H9 (cell line): ENCODE measurements at regions not wholly inside any gene's neighbourhood (a gene's known extent, or its start where the extent isn't known, plus 50 kb on each side); places are given as distances from the start of the nearest gene placed in this dataset.
A peak's percentile ranks its signal among the peaks of the same experiment; 100 is the strongest.

ENCODE experiments used
- DNase-seq: peaks from one replicate; pipeline ENCODE4 v3.0.0-alpha.2; 2017
- H2AFZ ChIP-seq: one replicate; pipeline ENCODE4 v1.6.1; 2013; ENCODE audit warnings: mild to moderate bottlenecking, low read length, control low read depth, moderate library complexity
- H2AK5ac ChIP-seq: 2 replicates; pipeline ENCODE4 v1.6.1; 2013; ENCODE audit warnings: low read length, control low read depth, mixed read lengths; ENCODE audit not compliant: insufficient read length
- H2BK120ac ChIP-seq: one replicate; pipeline ENCODE4 v1.6.1; 2013; ENCODE audit warnings: low read depth, mild to moderate bottlenecking, low read length, control low read depth, inconsistent platforms; ENCODE audit not compliant: poor library complexity, severe bottlenecking
- H2BK12ac ChIP-seq: 2 replicates; pipeline ENCODE4 v1.6.1; 2013; ENCODE audit warnings: low read length, control low read depth, mixed read lengths, low read depth; ENCODE audit not compliant: insufficient read length
- H2BK15ac ChIP-seq: 2 replicates; pipeline ENCODE4 v1.6.1; 2013; ENCODE audit warnings: low read depth, low read length, control low read depth
- H2BK20ac ChIP-seq: one replicate; pipeline ENCODE4 v1.6.1; 2013; ENCODE audit warnings: low read depth, mild to moderate bottlenecking, low read length, control low read depth, inconsistent platforms; ENCODE audit not compliant: poor library complexity, severe bottlenecking
- H2BK5ac ChIP-seq: 2 replicates; pipeline ENCODE4 v1.6.1; 2013; ENCODE audit warnings: low read length, control low read depth, mixed read lengths; ENCODE audit not compliant: insufficient read length
- H3K14ac ChIP-seq: 2 replicates; pipeline ENCODE4 v1.6.1; 2013; ENCODE audit warnings: low read length, control low read depth; ENCODE audit not compliant: insufficient read depth
- H3K18ac ChIP-seq: 2 replicates; pipeline ENCODE4 v1.6.1; 2013; ENCODE audit warnings: low read depth, mild to moderate bottlenecking, mixed read lengths, low read length, control low read depth; ENCODE audit not compliant: insufficient read length
- H3K23ac ChIP-seq: 2 replicates; pipeline ENCODE4 v1.6.1; 2013; ENCODE audit warnings: low read length, control low read depth, mixed read lengths, low read depth; ENCODE audit not compliant: insufficient read length
- H3K23me2 ChIP-seq: 2 replicates; pipeline ENCODE4 v1.6.1; 2013; ENCODE audit warnings: low read depth, mild to moderate bottlenecking, mixed read lengths, low read length, control low read depth; ENCODE audit not compliant: insufficient read length, poor library complexity, severe bottlenecking
- H3K27ac ChIP-seq: 2 replicates; pipeline ENCODE4 v1.5.1; 2013; ENCODE audit warnings: low read length, control low read depth, mixed read lengths, low read depth; ENCODE audit not compliant: insufficient read length
- H3K27me3 ChIP-seq: 2 replicates; pipeline ENCODE4 v1.6.1; 2013; ENCODE audit warnings: low read length, control low read depth, inconsistent platforms; ENCODE audit not compliant: insufficient read depth
- H3K4ac ChIP-seq: 2 replicates; pipeline ENCODE4 v1.6.1; 2013; ENCODE audit warnings: low read depth, mild to moderate bottlenecking, control low read depth, inconsistent platforms, low read length, moderate library complexity
- H3K4me1 ChIP-seq: 2 replicates; pipeline ENCODE4 v1.6.1; 2013; ENCODE audit warnings: low read length, control low read depth, inconsistent platforms; ENCODE audit not compliant: insufficient read depth
- H3K4me2 ChIP-seq: 2 replicates; pipeline ENCODE4 v1.6.1; 2013; ENCODE audit warnings: low read length, control low read depth, mixed read lengths; ENCODE audit not compliant: insufficient read length, insufficient read depth
- H3K56ac ChIP-seq: 2 replicates; pipeline ENCODE4 v1.6.1; 2013; ENCODE audit warnings: low read depth, mild to moderate bottlenecking, mixed read lengths, low read length, control low read depth; ENCODE audit not compliant: insufficient read length
- H3K79me1 ChIP-seq: 2 replicates; pipeline ENCODE4 v1.6.1; 2013; ENCODE audit warnings: low read depth, mild to moderate bottlenecking, moderate library complexity, low read length, control low read depth, inconsistent platforms; ENCODE audit not compliant: insufficient read depth, poor library complexity, severe bottlenecking
- H3K79me2 ChIP-seq: 2 replicates; pipeline ENCODE4 v1.6.1; 2013; ENCODE audit warnings: low read length, control low read depth, inconsistent platforms; ENCODE audit not compliant: insufficient read depth
- H3K9ac ChIP-seq: 2 replicates; pipeline ENCODE4 v1.6.1; 2013; ENCODE audit warnings: low read length, control low read depth, mixed read lengths; ENCODE audit not compliant: insufficient read length; ENCODE audit errors: extremely low read depth
- H3K9me3 ChIP-seq: one replicate; pipeline ENCODE4 v1.6.1; 2013; ENCODE audit warnings: low read depth, low read length, inconsistent platforms; ENCODE audit not compliant: control insufficient read depth
- H3T11ph ChIP-seq: one replicate; pipeline ENCODE4 v1.6.1; 2013; ENCODE audit warnings: mild to moderate bottlenecking, low read length, control low read depth, inconsistent platforms
- H4K20me1 ChIP-seq: one replicate; pipeline ENCODE4 v1.6.1; 2013; ENCODE audit not compliant: control insufficient read depth, insufficient read length, insufficient read depth
- H4K5ac ChIP-seq: 2 replicates; pipeline ENCODE4 v1.6.1; 2013; ENCODE audit warnings: low read depth, mild to moderate bottlenecking, mixed read lengths, low read length, control low read depth; ENCODE audit not compliant: insufficient read length
- H4K8ac ChIP-seq: replicated peaks from 2 replicates; pipeline ENCODE4 v1.6.1; 2013; ENCODE audit warnings: low read length, control low read depth, mixed read lengths, low read depth; ENCODE audit not compliant: insufficient read length
- H4K91ac ChIP-seq: 2 replicates; pipeline ENCODE4 v1.6.1; 2013; ENCODE audit warnings: low read depth, mild to moderate bottlenecking, moderate library complexity, mixed read lengths, low read length, control low read depth; ENCODE audit not compliant: insufficient read length
- H3K27ac Mint-ChIP-seq, 3 experiments: 2 replicates in 2 of 3; 3 replicates in 1 of 3; pipeline ENCODE4 v1.8.0; 2020 to 2021; ENCODE audit warnings: mixed read lengths in 3 of 3, mild to moderate bottlenecking in 1 of 3, moderate library complexity in 1 of 3
- H3K27me3 Mint-ChIP-seq: 2 replicates; pipeline ENCODE4 v1.8.0; 2021; ENCODE audit warnings: low read depth, mild to moderate bottlenecking, moderate library complexity, mixed read lengths
- H3K36me3 Mint-ChIP-seq, 3 experiments: 2 replicates in 2 of 3; 3 replicates in 1 of 3; pipeline ENCODE4 v1.8.0; 2020 to 2021; ENCODE audit warnings: low read depth in 3 of 3, mixed read lengths in 3 of 3; ENCODE audit not compliant: insufficient read depth in 1 of 3
- H3K4me1 Mint-ChIP-seq, 2 experiments: 2 replicates each; pipeline ENCODE4 v1.8.0; 2020; ENCODE audit warnings: mixed read lengths in 2 of 2
- H3K4me3 Mint-ChIP-seq, 2 experiments: 2 replicates in 1 of 2; 3 replicates in 1 of 2; pipeline ENCODE4 v1.8.0; 2020 to 2021; ENCODE audit warnings: mild to moderate bottlenecking in 2 of 2, mixed read lengths in 2 of 2, moderate library complexity in 1 of 2
- H3K9me3 Mint-ChIP-seq, 2 experiments: 2 replicates in 1 of 2; 3 replicates in 1 of 2; pipeline ENCODE4 v1.8.0; 2020; ENCODE audit warnings: mild to moderate bottlenecking in 2 of 2, mixed read lengths in 2 of 2, moderate library complexity in 1 of 2
- WGBS: extraction: QIAGEN DNeasy Blood & Tissue Kit; methylation state at CpG from one replicate; pipeline ENCODE4 v1.1.7; 2013; ENCODE audit warnings: missing lambda C conversion rate, low lambda C conversion rate, mixed read lengths; ENCODE audit not compliant: insufficient read length; ENCODE audit errors: extremely low coverage; 5-methylcytosine and 5-hydroxymethylcytosine counted together
- TF ChIP-seq, protein P1 (sequence below): fragments of 200-600 bp; sonication (generic); conservative IDR thresholded peaks from 3 replicates; pipeline ENCODE4 v1.8.0; 2021; ENCODE audit warnings: antibody characterized with exemption, mild to moderate bottlenecking

- Mint-ChIP-seq H3K4me1 (peaks cover 21 to 23% of the 10 kb centered on the region in 2 experiments), H3K36me3 (peaks cover 0 to 5% (median 0%) of the 10 kb centered on the region in 3 experiments; a peak in 4 of 7 replicates), H3K27ac (peak overlapping the region in 1 of 3 experiments; percentile 47; a peak in 1 of 7 replicates), H3K9me3 (no peaks in the 10 kb centered on the region; a peak in 2 of 5 replicates), H3K4me3 (no peak overlapping the region), H3K27me3 (peaks cover 68% of the 10 kb centered on the region)
- Histone ChIP-seq H3K4me2 (no peak overlapping the region), H3K18ac (no peak overlapping the region), H3K9ac (no peak overlapping the region), H3K27ac (no peak overlapping the region), H2BK120ac (no peak overlapping the region), H2AFZ (no peak overlapping the region), H2BK15ac (no peak overlapping the region), H3K4ac (no peak overlapping the region), H3T11ph (no peak overlapping the region), H3K56ac (no peak overlapping the region), H3K27me3 (no peaks in the 10 kb centered on the region; the same call in 1 of the 2 replicates), H3K23me2 (peaks cover 2% of the 10 kb centered on the region), H2AK5ac (no peak overlapping the region), H2BK20ac (no peak overlapping the region), H3K23ac (no peak overlapping the region), H2BK5ac (no peak overlapping the region), H4K5ac (no peak overlapping the region), H3K79me1 (no peaks in the 10 kb centered on the region), H4K8ac (no peak overlapping the region), H3K14ac (no peak overlapping the region), H4K91ac (no peak overlapping the region), H3K9me3 (no peaks in the 10 kb centered on the region), H2BK12ac (no peak overlapping the region), H4K20me1 (no peaks in the 10 kb centered on the region), H3K79me2 (no peaks in the 10 kb centered on the region), H3K4me1 (peaks cover 2% of the 10 kb centered on the region; the same call in 1 of the 2 replicates)
- no peak for DNase-seq
- TF ChIP-seq, protein P1, sequence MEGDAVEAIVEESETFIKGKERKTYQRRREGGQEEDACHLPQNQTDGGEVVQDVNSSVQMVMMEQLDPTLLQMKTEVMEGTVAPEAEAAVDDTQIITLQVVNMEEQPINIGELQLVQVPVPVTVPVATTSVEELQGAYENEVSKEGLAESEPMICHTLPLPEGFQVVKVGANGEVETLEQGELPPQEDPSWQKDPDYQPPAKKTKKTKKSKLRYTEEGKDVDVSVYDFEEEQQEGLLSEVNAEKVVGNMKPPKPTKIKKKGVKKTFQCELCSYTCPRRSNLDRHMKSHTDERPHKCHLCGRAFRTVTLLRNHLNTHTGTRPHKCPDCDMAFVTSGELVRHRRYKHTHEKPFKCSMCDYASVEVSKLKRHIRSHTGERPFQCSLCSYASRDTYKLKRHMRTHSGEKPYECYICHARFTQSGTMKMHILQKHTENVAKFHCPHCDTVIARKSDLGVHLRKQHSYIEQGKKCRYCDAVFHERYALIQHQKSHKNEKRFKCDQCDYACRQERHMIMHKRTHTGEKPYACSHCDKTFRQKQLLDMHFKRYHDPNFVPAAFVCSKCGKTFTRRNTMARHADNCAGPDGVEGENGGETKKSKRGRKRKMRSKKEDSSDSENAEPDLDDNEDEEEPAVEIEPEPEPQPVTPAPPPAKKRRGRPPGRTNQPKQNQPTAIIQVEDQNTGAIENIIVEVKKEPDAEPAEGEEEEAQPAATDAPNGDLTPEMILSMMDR = no peak
- no CpG with 5 or more reads among the region's 1 CpG for WGBS
Measured at GRCh38 chr10:44237364-44238049, 147.4 kb downstream of the CXCL12 start.
